ENCODE measurements at regions not wholly inside any gene's neighbourhood (a gene's known extent, or its start where the extent isn't known, plus 50 kb on each side); places are given as distances from the start of the nearest gene placed in this dataset.

- TF ChIP-seq EZH2phosphoT487 (IDR thresholded peaks at IDR 0.05; ENCODE audit: low read length) = no peak
- no peak for TF ChIP-seq CTCF (IDR thresholded peaks at IDR 0.05; ENCODE audit: low read length)
- no peak for TF ChIP-seq EZH2 (optimal IDR thresholded peaks at IDR 0.05; ENCODE audit: low read depth, low read length)
These were observed 78.3 kb downstream of the TMEM100 start for GRCh38 chr17:55644346-55644745.
